ENCODE measurements at regions not wholly inside any gene's neighbourhood (a gene's known extent, or its start where the extent isn't known, plus 50 kb on each side); places are given as distances from the start of the nearest gene placed in this dataset.

DNA sequence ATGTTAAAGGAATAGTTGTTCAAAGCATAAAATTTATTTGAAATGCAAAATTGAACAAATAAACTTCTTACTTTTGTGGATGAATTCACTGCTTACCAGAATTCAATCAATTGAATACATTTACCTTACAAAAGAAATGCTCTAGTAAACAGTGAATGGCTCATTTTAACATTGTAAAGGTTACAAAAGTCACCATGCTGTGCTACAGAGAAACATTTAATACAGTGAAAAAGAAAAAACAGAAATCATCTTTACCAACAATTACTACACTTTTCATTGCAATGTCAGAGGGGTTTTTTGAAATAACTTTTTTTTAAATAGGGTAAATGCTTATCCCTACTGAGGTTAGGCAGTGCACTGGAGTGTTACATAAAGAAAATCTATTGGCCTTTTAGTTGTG lies 853.0 kb downstream of the NCAM2 start:
- TF ChIP-seq POLR2A (IDR thresholded peaks at IDR 0.05): no peak
- TF ChIP-seq, protein P1, sequence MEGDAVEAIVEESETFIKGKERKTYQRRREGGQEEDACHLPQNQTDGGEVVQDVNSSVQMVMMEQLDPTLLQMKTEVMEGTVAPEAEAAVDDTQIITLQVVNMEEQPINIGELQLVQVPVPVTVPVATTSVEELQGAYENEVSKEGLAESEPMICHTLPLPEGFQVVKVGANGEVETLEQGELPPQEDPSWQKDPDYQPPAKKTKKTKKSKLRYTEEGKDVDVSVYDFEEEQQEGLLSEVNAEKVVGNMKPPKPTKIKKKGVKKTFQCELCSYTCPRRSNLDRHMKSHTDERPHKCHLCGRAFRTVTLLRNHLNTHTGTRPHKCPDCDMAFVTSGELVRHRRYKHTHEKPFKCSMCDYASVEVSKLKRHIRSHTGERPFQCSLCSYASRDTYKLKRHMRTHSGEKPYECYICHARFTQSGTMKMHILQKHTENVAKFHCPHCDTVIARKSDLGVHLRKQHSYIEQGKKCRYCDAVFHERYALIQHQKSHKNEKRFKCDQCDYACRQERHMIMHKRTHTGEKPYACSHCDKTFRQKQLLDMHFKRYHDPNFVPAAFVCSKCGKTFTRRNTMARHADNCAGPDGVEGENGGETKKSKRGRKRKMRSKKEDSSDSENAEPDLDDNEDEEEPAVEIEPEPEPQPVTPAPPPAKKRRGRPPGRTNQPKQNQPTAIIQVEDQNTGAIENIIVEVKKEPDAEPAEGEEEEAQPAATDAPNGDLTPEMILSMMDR (IDR thresholded peaks at IDR 0.05): no peak

All from Peyer's patch (tissue), 4 donors.